Natural killer cell treated with Interleukin-12 subunit alpha and Interleukin-12 subunit beta and Interleukin-15 and Interleukin-18, amount 100 ng/mL, for 72 hours (primary cell): ENCODE measurements at regions not wholly inside any gene's neighbourhood (a gene's known extent, or its start where the extent isn't known, plus 50 kb on each side); places are given as distances from the start of the nearest gene placed in this dataset.

Experiments
- ATAC-seq, 2 donors: fragments of 150-1000 bp; cut with Tn5 transposase in 1 of 2; sonication (Bioruptor Pico), chemical (Tn5 transposase) in 1 of 2; 2 replicates each; pipeline ENCODE4 v1.10.0; 2021
- DNase-seq: peaks from one replicate; pipeline ENCODE4 v3.0.0; 2022; ENCODE audit warnings: low spot score
- H3K27ac Mint-ChIP-seq, 2 donors: 1 replicate in 1 of 2; 2 replicates in 1 of 2; pipeline ENCODE4 v1.8.0; 2022; ENCODE audit warnings: mixed read lengths in 2 of 2, mild to moderate bottlenecking in 1 of 2, moderate library complexity in 1 of 2
- H3K27me3 Mint-ChIP-seq, 2 donors: 1 replicate in 1 of 2; 2 replicates in 1 of 2; pipeline ENCODE4 v1.8.0; 2022; ENCODE audit warnings: mixed read lengths in 2 of 2
- H3K36me3 Mint-ChIP-seq: one replicate; pipeline ENCODE4 v1.8.0; 2022; ENCODE audit warnings: mixed read lengths
- H3K4me1 Mint-ChIP-seq, 2 donors: 1 replicate in 1 of 2; 2 replicates in 1 of 2; pipeline ENCODE4 v1.8.0; 2022; ENCODE audit warnings: low read depth in 2 of 2, mixed read lengths in 2 of 2, mild to moderate bottlenecking in 1 of 2
- H3K4me3 Mint-ChIP-seq: one replicate; pipeline ENCODE4 v1.8.0; 2022; ENCODE audit warnings: mixed read lengths
- H3K9me3 Mint-ChIP-seq: 2 replicates; pipeline ENCODE4 v1.8.0; 2022; ENCODE audit warnings: mixed read lengths

DNA sequence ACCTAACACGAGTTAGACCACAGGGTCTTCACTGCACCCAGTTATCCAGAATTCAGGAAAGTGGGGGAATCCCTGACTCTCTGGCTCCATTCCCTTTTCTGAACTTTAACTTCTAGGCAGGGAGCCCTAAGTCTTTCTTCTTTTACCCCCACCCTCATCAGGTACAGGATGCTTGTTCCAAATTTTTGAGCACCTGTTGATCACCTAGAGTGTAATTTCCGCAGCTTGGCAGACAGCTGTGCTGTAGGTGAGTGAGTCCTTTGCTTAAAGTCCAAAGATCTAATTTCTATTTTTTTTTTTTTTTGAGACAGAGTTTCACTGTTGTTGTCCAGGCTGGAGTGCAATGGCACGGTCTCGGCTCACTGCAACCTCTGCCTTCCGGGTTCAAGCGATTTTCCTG is 89.5 kb upstream of the AKIRIN2 start:
- no peaks in the 10 kb centered on the region for H3K36me3 Mint-ChIP-seq
- H3K27me3 Mint-ChIP-seq = peaks cover 10 to 13% of the 10 kb centered on the region in 2 donors
- no peak for ATAC-seq
- no peak overlapping the region for H3K27ac Mint-ChIP-seq
- no peaks in the 10 kb centered on the region for H3K4me1 Mint-ChIP-seq
- H3K4me3 Mint-ChIP-seq = no peak overlapping the region
- H3K9me3 Mint-ChIP-seq = no peaks in the 10 kb centered on the region
- DNase-seq = no peak

DNA sequence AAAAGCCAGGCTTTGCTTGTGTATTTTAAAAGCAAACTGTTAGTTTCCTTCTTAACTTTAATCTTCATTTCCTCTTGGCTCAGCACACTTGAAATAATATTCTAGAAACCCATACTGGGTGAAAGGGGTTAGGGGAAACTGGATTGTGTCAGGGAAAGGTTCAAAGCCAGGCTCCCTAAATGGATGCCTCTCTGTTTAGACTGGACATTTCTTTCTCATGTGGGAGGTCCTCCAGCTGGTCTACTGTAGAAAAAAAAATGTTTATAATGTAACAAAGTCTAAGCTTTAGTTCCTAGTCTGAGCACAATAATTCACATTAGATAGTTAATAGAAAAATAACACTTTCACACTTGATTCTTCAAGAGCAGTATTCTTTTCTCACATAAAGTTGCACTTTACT is 89.0 kb upstream of the AKIRIN2 start:
- ATAC-seq = no peak
- DNase-seq = no peak
- Mint-ChIP-seq H3K4me1 (no peaks in the 10 kb centered on the region), H3K9me3 (no peaks in the 10 kb centered on the region), H3K36me3 (no peaks in the 10 kb centered on the region), H3K27me3 (peaks cover 10 to 13% of the 10 kb centered on the region in 2 donors), H3K27ac (no peak overlapping the region), H3K4me3 (no peak overlapping the region)

DNA sequence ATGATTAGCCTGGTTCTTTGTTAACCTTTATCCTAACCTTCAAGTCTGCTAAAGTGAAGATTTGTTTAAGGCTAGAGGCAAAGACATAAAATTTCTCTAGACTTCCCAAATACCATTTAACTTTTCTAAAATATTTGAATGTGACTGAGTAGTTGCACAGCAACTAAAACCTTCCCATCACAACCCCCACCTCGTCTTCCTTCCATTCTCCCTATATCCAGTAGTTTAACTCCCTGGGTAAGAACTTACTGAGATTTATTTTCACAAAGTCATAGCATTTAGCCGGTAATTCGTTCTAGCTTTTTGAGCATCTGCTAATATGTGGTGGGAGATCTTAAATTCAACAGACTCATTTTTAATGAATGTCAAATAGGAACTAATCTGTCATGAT is 87.9 kb upstream of the AKIRIN2 start:
- Mint-ChIP-seq H3K9me3 (no peaks in the 10 kb centered on the region), H3K4me3 (no peak overlapping the region), H3K4me1 (no peaks in the 10 kb centered on the region), H3K36me3 (no peaks in the 10 kb centered on the region), H3K27ac (no peak overlapping the region), H3K27me3 (peaks cover 8 to 13% of the 10 kb centered on the region in 2 donors)
- DNase-seq = no peak
- ATAC-seq = no peak

DNA sequence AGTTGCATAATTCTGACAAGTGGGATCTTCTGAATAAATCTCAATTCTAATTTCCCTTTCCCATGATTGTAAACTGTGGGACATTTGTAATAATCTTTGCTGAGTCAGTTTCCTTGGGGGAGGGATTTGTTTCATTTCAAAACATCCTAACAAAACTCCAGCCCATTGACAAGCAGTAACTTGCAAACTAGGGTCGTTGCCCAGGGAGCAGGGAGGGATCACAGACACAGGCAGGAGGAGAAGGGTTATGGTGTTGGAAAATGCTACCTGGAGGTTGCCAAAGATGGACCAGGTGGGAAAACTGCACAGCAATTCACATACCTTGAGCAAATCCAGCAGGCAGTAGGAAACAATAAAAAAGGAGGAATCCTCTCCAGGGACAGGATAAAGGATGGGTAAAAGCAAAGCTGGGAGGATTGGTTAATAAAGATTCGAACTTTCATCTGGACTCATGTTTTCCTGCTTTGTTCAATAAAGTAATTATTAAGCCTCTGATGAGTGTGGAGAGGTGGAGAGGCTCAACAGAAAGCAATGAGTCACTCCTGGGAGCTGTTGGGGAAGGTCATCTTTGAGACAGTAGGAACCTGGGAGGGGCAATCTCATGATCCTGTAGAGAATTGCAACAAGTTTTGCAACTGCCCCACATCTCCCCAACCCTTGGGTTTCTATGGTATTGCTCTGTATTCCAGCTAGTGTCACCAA is 87.3 kb upstream of the AKIRIN2 start:
- H3K27me3 Mint-ChIP-seq = peaks cover 9 to 13% of the 10 kb centered on the region in 2 donors
- no peak overlapping the region for H3K27ac Mint-ChIP-seq
- DNase-seq = no peak
- H3K9me3 Mint-ChIP-seq = no peaks in the 10 kb centered on the region
- H3K4me1 Mint-ChIP-seq = no peaks in the 10 kb centered on the region
- H3K4me3 Mint-ChIP-seq = no peak overlapping the region
- H3K36me3 Mint-ChIP-seq = no peaks in the 10 kb centered on the region
- ATAC-seq = no peak

DNA sequence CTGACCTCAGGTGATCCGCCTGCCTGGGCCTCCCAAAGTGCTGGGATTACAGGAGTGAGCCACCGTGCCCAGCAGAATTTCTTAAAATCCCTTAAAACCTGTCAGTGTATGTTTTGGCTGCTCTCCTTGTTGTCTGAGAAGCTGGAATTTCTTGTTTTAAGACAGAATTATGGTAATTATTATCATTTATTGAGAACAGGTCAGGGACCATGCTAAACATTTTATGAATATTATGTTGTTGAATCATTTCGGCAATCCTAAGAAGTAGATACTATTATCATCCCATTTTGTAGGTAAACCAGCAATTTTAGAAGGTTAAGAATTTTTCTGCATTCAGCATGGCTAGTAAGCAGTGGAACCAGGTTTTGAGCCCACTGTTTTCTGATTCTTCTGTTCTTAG is 86.1 kb upstream of the AKIRIN2 start:
- ATAC-seq = no peak
- peaks cover 10 to 13% of the 10 kb centered on the region in 2 donors for H3K27me3 Mint-ChIP-seq
- no peaks in the 10 kb centered on the region for H3K4me1 Mint-ChIP-seq
- H3K36me3 Mint-ChIP-seq = no peaks in the 10 kb centered on the region
- no peak for DNase-seq
- H3K9me3 Mint-ChIP-seq = no peaks in the 10 kb centered on the region
- no peak overlapping the region for H3K27ac Mint-ChIP-seq
- H3K4me3 Mint-ChIP-seq = no peak overlapping the region

DNA sequence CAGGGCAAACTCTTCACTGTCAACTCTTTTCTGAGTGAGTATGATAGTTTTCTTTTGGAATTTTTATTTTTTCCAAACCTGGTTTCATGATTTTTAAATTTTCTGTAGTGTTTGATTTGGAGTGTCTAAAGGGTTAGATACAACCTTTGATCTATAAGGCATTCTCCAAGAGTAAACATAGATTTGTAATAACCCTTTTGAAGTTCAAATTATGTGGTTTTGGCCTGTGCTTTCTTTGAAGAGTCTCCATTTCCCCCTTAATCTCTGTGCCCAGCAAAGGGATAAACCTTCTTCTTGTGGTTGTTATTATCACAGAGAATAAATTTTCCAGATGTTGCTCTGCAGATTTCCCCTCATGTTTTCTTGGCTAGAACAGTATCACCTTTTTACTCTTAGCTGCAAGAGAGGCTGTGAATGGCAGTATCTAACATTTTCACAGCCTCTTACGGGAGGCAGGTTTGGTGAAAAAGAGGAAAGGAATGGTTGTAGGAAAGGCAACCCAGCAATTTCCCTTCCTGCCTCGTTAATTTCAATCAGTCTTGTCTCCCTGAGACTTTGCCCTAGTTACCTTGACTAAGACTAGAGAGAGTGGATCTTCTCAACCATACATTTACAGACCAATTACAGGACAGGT is 83.3 kb upstream of the AKIRIN2 start:
- Mint-ChIP-seq H3K27me3 (peaks cover 10 to 13% of the 10 kb centered on the region in 2 donors), H3K9me3 (no peaks in the 10 kb centered on the region), H3K4me3 (no peak overlapping the region), H3K4me1 (no peaks in the 10 kb centered on the region), H3K36me3 (no peaks in the 10 kb centered on the region), H3K27ac (no peak overlapping the region)
- DNase-seq (no peak), ATAC-seq (no peak)

DNA sequence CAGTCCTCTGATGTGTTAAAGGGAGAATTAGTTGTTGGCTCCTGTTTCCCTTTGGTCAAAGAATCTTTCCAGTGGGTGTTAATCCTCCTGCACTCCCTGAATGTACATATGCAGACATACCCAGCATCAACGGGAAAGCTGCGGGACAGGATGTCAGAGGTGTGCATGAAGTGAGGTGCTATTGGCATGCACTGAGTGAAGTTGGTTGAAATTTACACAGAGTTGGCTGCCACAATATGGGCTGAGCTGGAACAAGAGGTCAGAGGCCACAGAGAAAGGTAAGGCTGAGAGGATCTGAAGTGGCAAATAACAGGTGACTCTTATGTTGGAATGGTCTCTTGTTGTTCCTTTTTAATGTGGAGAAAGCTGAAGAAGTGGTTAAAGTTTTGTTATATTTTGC is 82.7 kb upstream of the AKIRIN2 start:
- no peak for DNase-seq
- no peaks in the 10 kb centered on the region for H3K36me3 Mint-ChIP-seq
- no peak overlapping the region for H3K4me3 Mint-ChIP-seq
- H3K4me1 Mint-ChIP-seq = no peaks in the 10 kb centered on the region
- peaks cover 7 to 8% of the 10 kb centered on the region in 2 donors for H3K27me3 Mint-ChIP-seq
- no peaks in the 10 kb centered on the region for H3K9me3 Mint-ChIP-seq
- H3K27ac Mint-ChIP-seq = no peak overlapping the region
- no peak for ATAC-seq

DNA sequence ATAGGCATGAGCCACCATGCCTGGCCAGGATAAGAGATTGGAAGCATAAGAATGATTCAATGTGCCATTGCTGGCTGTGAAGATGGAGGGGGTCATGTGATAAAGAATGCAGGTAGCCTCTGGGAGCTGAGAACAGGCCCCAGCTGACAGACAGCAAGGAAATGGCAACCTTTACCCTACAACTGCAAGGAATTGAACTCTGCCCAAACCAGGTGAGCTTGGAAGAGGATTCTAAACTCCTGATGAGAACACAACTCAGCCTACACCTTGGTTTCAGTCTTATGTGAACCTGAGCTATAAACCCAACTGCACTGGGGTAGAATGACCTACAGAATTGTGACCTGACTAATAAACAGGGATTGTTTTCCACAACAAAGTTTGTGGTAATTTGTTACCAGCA is 82.0 kb upstream of the AKIRIN2 start:
- DNase-seq (no peak), ATAC-seq (no peak)
- H3K4me3 Mint-ChIP-seq = no peak overlapping the region
- no peaks in the 10 kb centered on the region for H3K36me3 Mint-ChIP-seq
- H3K27ac Mint-ChIP-seq = no peak overlapping the region
- no peaks in the 10 kb centered on the region for H3K4me1 Mint-ChIP-seq
- H3K9me3 Mint-ChIP-seq = no peaks in the 10 kb centered on the region
- peaks cover 1 to 7% of the 10 kb centered on the region in 2 donors for H3K27me3 Mint-ChIP-seq

DNA sequence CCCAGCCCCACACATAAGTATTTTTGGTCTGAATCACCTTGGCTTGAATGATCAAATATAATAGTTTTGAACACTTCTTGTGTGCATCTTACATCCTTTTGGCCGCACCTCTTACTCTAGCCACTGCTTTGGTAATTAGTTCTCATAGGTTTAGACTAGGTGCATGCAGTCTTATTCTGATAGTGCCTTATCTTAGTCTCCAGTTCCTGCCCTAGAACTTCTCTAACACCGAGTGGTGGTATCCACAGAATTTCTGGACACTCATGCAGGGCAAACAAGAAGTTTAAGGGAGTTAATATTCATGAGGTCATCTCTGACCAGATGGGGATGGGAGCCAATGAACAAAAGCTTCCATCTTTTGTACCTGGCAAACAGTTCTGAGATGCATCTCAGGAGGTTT is 77.5 kb upstream of the AKIRIN2 start:
- H3K4me1 Mint-ChIP-seq = no peaks in the 10 kb centered on the region
- no peaks in the 10 kb centered on the region for H3K36me3 Mint-ChIP-seq
- H3K27ac Mint-ChIP-seq = no peak overlapping the region
- peaks cover 0 to 5% of the 10 kb centered on the region in 2 donors for H3K27me3 Mint-ChIP-seq
- no peak for DNase-seq
- H3K9me3 Mint-ChIP-seq = no peaks in the 10 kb centered on the region
- ATAC-seq = no peak
- no peak overlapping the region for H3K4me3 Mint-ChIP-seq

DNA sequence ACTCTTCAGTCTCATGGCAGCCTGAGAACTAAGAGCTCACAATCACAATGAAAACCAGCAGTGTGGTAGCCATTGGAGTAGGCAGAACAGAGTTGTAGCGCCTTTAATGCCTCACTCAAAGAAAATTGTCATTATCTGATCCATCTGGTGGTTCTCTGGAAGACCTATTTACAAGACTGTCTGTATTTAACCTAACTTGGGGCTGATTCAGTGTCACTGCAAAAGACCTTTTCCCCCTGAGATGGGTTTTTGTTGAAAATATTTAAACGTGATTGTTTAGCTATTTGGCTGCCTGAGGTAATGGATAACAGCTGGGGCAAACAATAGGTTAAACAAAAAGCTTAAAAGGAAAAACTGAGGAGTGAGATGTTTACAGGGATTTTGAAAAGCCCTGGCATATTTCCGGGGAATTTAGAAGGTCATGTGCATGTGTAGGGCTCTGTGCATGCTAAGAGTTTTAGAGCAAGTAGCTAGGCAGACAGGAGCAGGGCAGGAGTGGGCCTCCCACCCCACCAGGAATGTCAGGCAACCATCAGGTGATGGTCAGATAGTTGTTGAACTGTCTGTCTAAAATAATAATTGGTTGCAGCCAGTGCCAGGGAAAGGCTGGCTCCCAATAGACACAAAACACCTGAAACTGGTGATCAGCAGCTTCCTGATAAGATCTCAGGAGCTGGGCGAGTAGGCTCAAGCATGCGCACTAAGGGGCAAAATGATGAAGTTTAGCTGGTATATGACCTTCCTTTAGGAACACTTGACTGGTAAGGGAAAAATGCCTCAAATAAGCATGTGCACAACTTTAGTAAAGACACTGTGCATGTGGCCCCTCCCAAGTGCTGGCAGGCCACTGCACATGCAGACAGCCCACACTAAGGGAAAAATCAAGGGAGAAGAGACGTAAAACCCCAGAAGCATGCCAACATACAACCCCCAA is 70.8 kb upstream of the AKIRIN2 start:
- no peak for DNase-seq
- no peaks in the 10 kb centered on the region for H3K4me1 Mint-ChIP-seq
- no peak for ATAC-seq
- no peaks in the 10 kb centered on the region for H3K27me3 Mint-ChIP-seq
- H3K4me3 Mint-ChIP-seq = no peak overlapping the region
- H3K36me3 Mint-ChIP-seq = no peaks in the 10 kb centered on the region
- H3K27ac Mint-ChIP-seq = no peak overlapping the region
- H3K9me3 Mint-ChIP-seq = no peaks in the 10 kb centered on the region

DNA sequence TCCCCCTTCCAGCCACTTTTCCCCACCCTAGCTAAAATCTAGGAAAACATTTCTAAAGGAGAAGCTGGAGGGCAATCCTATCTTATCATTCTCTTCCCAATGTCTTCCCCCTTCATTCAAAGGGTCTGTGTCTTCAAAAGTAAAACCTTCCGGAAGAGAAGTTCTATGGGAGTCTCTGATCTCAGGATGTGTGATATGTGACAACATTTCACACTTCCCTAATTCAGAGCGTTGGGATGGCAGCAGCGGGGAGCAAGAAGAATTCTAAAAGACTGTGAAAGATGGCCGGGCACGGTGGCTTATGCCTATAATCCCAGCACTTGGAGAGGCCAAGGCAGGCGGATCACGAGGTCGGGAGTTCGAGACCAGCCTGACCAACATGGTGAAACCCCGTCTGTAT is 65.4 kb upstream of the AKIRIN2 start:
- DNase-seq (no peak), ATAC-seq (no peak)
- Mint-ChIP-seq H3K27me3 (no peaks in the 10 kb centered on the region), H3K36me3 (no peaks in the 10 kb centered on the region), H3K4me1 (no peaks in the 10 kb centered on the region), H3K9me3 (no peaks in the 10 kb centered on the region), H3K4me3 (no peak overlapping the region), H3K27ac (no peak overlapping the region)

DNA sequence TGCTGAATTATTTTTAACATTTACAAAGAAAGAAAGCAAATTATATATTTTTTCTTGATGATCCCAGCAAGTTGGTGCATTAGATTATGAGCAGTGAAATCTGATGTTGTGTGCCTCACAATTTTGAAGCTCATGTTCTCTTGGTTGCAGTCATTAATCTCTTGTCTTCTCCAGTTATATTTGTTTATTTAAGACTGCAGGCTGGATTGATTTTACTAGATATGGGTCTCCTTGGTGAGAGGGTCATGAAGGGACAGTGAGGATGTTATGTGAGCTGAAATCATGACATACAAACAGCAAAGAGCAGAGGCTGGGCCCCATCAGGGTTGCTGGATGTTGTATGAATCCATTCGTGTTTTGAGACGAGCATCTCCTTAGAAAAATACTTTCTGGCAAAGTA is 64.2 kb upstream of the AKIRIN2 start:
- DNase-seq = no peak
- no peak for ATAC-seq
- H3K9me3 Mint-ChIP-seq = no peaks in the 10 kb centered on the region
- no peaks in the 10 kb centered on the region for H3K27me3 Mint-ChIP-seq
- no peak overlapping the region for H3K27ac Mint-ChIP-seq
- H3K4me1 Mint-ChIP-seq = no peaks in the 10 kb centered on the region
- H3K4me3 Mint-ChIP-seq = no peak overlapping the region
- no peaks in the 10 kb centered on the region for H3K36me3 Mint-ChIP-seq

DNA sequence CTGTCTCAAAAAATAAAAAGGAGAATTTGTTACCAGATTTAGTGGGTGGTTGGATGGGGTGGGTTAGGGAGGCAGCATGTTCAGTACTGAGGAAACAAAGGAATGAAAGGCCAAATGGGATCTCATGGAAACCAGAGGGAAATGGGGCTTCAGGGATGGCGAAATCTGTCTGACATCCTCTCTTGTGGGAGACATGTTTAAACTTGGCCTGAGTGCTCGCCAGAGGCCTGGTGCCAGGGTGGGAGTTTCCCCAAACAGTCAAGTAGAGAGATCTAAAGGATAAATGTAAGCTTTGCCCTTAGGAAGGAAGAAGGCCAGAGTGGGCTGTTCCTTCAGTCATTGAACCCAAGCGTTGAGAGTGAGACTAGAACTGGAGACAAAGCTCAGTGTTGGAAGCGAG is 61.9 kb upstream of the AKIRIN2 start:
- Mint-ChIP-seq H3K4me1 (no peaks in the 10 kb centered on the region), H3K4me3 (no peak overlapping the region), H3K36me3 (no peaks in the 10 kb centered on the region), H3K9me3 (no peaks in the 10 kb centered on the region), H3K27me3 (no peaks in the 10 kb centered on the region), H3K27ac (no peak overlapping the region)
- DNase-seq = no peak
- no peak for ATAC-seq

DNA sequence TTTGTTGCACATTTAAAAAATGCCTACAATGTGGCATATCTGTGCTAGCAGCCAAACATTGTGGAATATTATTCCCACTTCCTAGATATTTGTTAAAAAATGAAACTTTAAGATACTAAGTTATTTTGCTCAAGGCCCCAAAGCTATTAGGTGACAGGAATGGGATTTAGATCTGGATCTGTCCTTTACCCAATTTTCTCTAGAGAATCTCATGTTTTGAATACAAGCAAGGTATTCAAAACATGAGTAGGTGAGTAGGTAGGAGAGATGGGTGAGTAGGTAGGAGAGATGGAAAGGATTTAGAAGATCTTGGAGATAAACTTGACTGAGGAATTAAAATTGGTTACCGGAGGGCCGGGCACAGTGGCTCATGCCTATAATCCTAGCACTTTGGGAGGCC is 61.2 kb upstream of the AKIRIN2 start:
- no peak overlapping the region for H3K27ac Mint-ChIP-seq
- no peaks in the 10 kb centered on the region for H3K27me3 Mint-ChIP-seq
- H3K4me1 Mint-ChIP-seq = no peaks in the 10 kb centered on the region
- no peaks in the 10 kb centered on the region for H3K36me3 Mint-ChIP-seq
- H3K9me3 Mint-ChIP-seq = no peaks in the 10 kb centered on the region
- no peak for ATAC-seq
- DNase-seq = no peak
- H3K4me3 Mint-ChIP-seq = no peak overlapping the region
